ENCODE measurements at regions not wholly inside any gene's neighbourhood (a gene's known extent, or its start where the extent isn't known, plus 50 kb on each side); places are given as distances from the start of the nearest gene placed in this dataset.
"Not testable (repeated sequence)": the region's sequence is repeated elsewhere in the genome, so short reads cannot be mapped to it uniquely, and the experiment has no call there.

- no peak for ATAC-seq
These were observed 162.3 kb downstream of the CPEB2 start for GRCh38 chr4:15164571-15164970.

- ATAC-seq = no peak
These were observed 165.5 kb downstream of the CPEB2 start for GRCh38 chr4:15167743-15168142.

GRCh38 chr4:15168759-15169158, 166.5 kb downstream of the CPEB2 start:
- ATAC-seq = no peak

GRCh38 chr4:15171725-15172124, 169.4 kb downstream of the CPEB2 start:
- ATAC-seq = no peak

- ATAC-seq = no peak
These were observed 171.0 kb downstream of the CPEB2 start for GRCh38 chr4:15173251-15173650.

- ATAC-seq = not testable (repeated sequence)
These were observed 171.9 kb downstream of the CPEB2 start for GRCh38 chr4:15174168-15174567.

- ATAC-seq = not testable (repeated sequence)
These were observed 177.6 kb downstream of the CPEB2 start for GRCh38 chr4:15179842-15180241.

- ATAC-seq = peak; percentile 87 to 88
These were observed 180.4 kb downstream of the CPEB2 start for GRCh38 chr4:15182600-15183220.

GRCh38 chr4:15186149-15186548, 183.9 kb downstream of the CPEB2 start:
- no peak for ATAC-seq

GRCh38 chr4:15186806-15187205, 184.5 kb downstream of the CPEB2 start:
- ATAC-seq = no peak

GRCh38 chr4:15188605-15189539, 186.6 kb downstream of the CPEB2 start:
- ATAC-seq = no peak

- ATAC-seq = no peak
These were observed 192.2 kb downstream of the CPEB2 start for GRCh38 chr4:15194520-15194919.

GRCh38 chr4:15197005-15197404, 194.7 kb downstream of the CPEB2 start:
- ATAC-seq = no peak

GRCh38 chr4:15198070-15198727, 195.9 kb downstream of the CPEB2 start:
- no peak for ATAC-seq

GRCh38 chr4:15201782-15202181, 199.5 kb downstream of the CPEB2 start:
- ATAC-seq = no peak

GRCh38 chr4:15202481-15202880, 200.2 kb downstream of the CPEB2 start:
- ATAC-seq = no peak

- not testable (repeated sequence) for ATAC-seq
These were observed 204.2 kb downstream of the CPEB2 start for GRCh38 chr4:15206526-15206925.

GRCh38 chr4:15213302-15213970, 211.2 kb downstream of the CPEB2 start:
- no peak for ATAC-seq

GRCh38 chr4:15215109-15215508, 212.7 kb upstream of the C1QTNF7 start:
- ATAC-seq = no peak

- no peak for ATAC-seq
These were observed 201.6 kb upstream of the C1QTNF7 start for GRCh38 chr4:15226203-15226602.

- ATAC-seq = peak; percentile 59 to 61
These were observed 196.4 kb upstream of the C1QTNF7 start for GRCh38 chr4:15231265-15232091.
